Gastroesophageal sphincter (tissue), 3 donors: ENCODE measurements at regions not wholly inside any gene's neighbourhood (a gene's known extent, or its start where the extent isn't known, plus 50 kb on each side); places are given as distances from the start of the nearest gene placed in this dataset.

Source experiments
- CTCF ChIP-seq, 4 experiments: fragments of 200-600 bp in 2 of 4; fragments of 450-650 bp in 2 of 4; sonication (generic) in 1 of 4; IDR thresholded peaks; one replicate each; pipeline ENCODE4 v1.5.1; 2017 to 2019; ENCODE audit warnings: antibody characterized with exemption in 4 of 4, mild to moderate bottlenecking in 2 of 4, moderate library complexity in 2 of 4
- EP300 ChIP-seq: sonication (generic); formaldehyde crosslinking; IDR thresholded peaks from one replicate; pipeline ENCODE4 v1.6.1; 2017; ENCODE audit warnings: antibody characterized with exemption, mild to moderate bottlenecking
- POLR2A ChIP-seq, 2 donors: fragments of 450-650 bp; IDR thresholded peaks; one replicate each; pipeline ENCODE4 v1.6.1; 2017; ENCODE audit warnings: antibody characterized with exemption in 2 of 2, mild to moderate bottlenecking in 2 of 2, moderate library complexity in 1 of 2
- POLR2AphosphoS5 ChIP-seq: sonication (generic); formaldehyde crosslinking; IDR thresholded peaks from one replicate; pipeline ENCODE4 v1.6.1; 2017; ENCODE audit warnings: antibody characterized with exemption

GRCh38 chr2:137812517-137812916, 151.8 kb upstream of the HNMT start:
- TF ChIP-seq CTCF (IDR thresholded peaks at IDR 0.05) (no peak), POLR2A (IDR thresholded peaks at IDR 0.05) (no peak), EP300 (no peak), POLR2AphosphoS5 (no peak)
